ENCODE measurements at regions not wholly inside any gene's neighbourhood (a gene's known extent, or its start where the extent isn't known, plus 50 kb on each side); places are given as distances from the start of the nearest gene placed in this dataset.

- TF ChIP-seq POLR2AphosphoS5 (IDR thresholded peaks at IDR 0.05; ENCODE audit: low read depth), result no peak
- no peak for TF ChIP-seq CTCF (IDR thresholded peaks at IDR 0.05; ENCODE audit: insufficient read depth, low read length)
- no peak for TF ChIP-seq REST (IDR thresholded peaks at IDR 0.05; ENCODE audit: insufficient replicate concordance, low read depth)
- TF ChIP-seq GABPA (IDR thresholded peaks at IDR 0.05; ENCODE audit: low read depth), result no peak
Measured at GRCh38 chr12:65651060-65651459, 173.2 kb upstream of the HMGA2 start.

Measured in HL-60 (cell line).